GM12865 (cell line): ENCODE measurements at regions not wholly inside any gene's neighbourhood (a gene's known extent, or its start where the extent isn't known, plus 50 kb on each side); places are given as distances from the start of the nearest gene placed in this dataset.

Experiments used
- DNase-seq: peaks from one replicate; pipeline ENCODE4 v3.0.0; 2010; ENCODE audit warnings: low read depth
- H3K4me3 ChIP-seq: 2 replicates; pipeline ENCODE4 v1.5.1; 2011; ENCODE audit warnings: mild to moderate bottlenecking, low read depth, low read length, control low read depth
- TF ChIP-seq, protein P1 (sequence below): IDR thresholded peaks from 2 replicates; pipeline ENCODE4 v1.5.1; 2011; ENCODE audit warnings: low read length, control low read depth, low read depth, inconsistent platforms; ENCODE audit not compliant: insufficient read depth; ENCODE audit errors: missing control alignments

DNA sequence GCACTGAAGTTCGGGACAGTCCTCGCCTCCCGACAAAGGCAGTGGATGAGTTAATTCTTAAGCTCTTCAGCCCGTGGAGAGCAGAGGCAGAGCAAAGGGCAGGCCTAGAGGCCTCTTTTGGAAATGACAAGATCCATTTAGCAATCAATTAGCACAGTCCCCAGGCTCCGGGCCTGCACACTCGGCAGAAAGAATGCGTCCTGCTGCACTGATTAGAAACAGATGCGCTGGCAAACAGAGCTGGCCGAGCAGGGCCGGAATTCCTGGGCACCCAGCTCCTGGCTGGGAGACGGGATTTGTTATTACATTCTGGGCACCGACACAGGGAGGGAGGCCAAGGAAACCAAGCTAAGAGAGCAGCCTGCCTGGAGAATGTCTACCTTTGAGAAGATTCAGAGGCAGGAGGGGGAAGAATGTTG, 162.9 kb downstream of the COPRS start:
- TF ChIP-seq, protein P1, sequence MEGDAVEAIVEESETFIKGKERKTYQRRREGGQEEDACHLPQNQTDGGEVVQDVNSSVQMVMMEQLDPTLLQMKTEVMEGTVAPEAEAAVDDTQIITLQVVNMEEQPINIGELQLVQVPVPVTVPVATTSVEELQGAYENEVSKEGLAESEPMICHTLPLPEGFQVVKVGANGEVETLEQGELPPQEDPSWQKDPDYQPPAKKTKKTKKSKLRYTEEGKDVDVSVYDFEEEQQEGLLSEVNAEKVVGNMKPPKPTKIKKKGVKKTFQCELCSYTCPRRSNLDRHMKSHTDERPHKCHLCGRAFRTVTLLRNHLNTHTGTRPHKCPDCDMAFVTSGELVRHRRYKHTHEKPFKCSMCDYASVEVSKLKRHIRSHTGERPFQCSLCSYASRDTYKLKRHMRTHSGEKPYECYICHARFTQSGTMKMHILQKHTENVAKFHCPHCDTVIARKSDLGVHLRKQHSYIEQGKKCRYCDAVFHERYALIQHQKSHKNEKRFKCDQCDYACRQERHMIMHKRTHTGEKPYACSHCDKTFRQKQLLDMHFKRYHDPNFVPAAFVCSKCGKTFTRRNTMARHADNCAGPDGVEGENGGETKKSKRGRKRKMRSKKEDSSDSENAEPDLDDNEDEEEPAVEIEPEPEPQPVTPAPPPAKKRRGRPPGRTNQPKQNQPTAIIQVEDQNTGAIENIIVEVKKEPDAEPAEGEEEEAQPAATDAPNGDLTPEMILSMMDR, result no peak
- DNase-seq, result no peak
- no peak overlapping the region for H3K4me3 ChIP-seq

DNA sequence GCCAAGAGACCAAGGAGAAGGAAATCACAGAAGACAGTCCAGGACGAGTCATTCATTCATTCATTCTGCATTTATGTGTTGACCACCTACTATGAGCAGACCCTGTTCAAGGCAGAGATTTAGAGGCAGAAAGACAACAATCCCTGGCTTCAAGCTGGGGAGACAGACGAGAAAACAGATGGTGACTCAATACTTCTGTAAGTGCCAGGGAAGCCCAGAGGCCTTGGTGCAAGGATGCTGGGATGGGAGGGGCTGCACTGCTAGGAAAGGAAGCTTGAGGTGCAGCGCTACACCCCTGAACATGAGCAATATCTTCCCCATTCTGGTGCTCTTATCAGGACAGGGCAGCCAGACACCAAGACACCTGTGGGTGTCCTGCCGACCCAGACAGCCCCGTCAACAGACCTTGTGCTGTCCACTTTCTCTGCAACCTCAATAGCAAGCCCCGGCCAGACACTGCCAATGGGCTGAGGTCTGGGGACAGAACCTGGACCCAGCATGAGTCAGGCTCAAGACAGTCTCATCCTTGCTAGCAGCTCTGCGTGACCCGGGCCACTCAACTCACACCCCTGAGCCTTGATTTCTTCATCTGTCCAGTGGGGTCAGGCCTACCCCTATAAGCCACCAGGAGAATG, 163.5 kb downstream of the COPRS start:
- TF ChIP-seq, protein P1, result no peak
- DNase-seq, result no peak
- no peak overlapping the region for H3K4me3 ChIP-seq

DNA sequence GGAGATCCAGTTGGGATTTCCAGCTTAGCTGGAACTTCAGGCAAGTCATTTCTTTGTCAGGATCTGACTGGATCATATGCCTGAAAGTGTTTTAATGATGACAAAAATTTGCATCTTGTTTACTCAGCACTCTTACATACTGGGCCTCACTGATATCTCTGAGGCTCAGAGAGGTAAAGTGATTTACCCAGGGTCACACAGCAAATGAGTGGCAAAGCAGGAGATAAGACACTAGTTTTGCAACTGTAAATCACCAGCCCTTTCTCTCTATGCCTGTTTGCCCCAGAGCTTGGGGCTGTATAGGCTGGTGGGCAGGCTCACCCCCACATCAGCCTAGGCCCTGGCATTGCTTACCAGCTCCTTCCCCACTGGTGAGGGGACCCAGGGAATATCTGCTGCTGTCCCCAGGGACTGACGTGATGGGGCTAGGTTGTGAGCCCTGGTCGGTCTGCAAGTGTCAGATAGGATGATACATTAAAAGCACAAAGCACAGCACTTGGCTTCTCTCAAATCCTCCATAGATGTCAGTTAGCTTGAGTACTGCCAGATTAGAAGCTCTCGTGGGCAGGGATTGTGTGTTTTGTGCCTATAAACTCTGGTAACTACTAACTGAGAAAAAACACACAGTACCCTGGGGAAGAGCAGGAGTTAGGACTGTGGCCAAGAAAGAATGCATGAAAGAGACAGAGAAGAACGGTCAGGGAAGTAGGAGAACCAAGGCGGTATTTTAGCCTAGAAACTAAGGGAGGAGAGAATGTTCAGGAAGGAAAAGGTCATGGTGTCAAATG, 165.4 kb downstream of the COPRS start:
- TF ChIP-seq, protein P1, result no peak
- no peak for DNase-seq

DNA sequence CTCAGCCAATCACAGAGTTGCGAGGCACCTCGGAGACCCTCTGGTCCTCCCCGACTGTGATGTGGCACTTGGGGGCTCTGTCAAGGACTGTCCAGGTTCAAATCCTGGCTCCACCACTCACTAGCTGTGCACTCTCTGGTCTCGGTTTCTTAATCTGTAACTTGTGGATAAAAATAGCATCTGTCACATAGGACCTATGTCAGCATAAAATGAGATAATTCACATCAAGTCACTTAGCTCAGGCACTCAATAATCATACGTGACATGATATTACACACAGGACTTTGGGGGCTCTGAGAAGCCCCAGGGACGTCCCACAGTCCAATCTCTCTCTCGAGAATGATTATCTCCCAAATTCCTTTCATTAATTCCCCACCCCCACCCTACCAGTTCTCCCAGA, 166.4 kb downstream of the COPRS start:
- no peak for DNase-seq
- TF ChIP-seq, protein P1, result no peak
- H3K4me3 ChIP-seq, result no peak overlapping the region

More for the DNA sequence above, 165.4 kb downstream of the COPRS start:
- H3K4me3 ChIP-seq, result no peak overlapping the region

DNA sequence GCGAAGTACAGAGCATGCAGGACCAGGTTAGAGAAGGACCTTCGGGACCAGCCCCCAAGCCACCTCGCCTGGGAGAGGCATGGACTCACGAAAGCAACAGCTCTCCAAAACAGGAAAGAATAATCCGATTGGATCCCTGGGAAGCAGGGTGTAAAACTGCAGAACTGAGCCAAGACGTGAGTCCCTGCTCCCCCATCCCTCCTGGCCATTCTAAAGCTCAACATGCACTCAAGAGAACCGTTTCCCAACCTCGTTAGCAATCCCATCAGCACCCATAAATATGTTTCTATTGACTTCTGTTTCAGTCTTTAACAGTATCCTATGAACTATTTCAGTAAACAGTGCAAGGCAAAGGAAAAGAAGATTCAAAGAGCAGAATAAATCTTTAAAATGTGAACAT, 167.0 kb downstream of the COPRS start:
- TF ChIP-seq, protein P1, result no peak
- no peak for DNase-seq
- H3K4me3 ChIP-seq, result no peak overlapping the region

DNA sequence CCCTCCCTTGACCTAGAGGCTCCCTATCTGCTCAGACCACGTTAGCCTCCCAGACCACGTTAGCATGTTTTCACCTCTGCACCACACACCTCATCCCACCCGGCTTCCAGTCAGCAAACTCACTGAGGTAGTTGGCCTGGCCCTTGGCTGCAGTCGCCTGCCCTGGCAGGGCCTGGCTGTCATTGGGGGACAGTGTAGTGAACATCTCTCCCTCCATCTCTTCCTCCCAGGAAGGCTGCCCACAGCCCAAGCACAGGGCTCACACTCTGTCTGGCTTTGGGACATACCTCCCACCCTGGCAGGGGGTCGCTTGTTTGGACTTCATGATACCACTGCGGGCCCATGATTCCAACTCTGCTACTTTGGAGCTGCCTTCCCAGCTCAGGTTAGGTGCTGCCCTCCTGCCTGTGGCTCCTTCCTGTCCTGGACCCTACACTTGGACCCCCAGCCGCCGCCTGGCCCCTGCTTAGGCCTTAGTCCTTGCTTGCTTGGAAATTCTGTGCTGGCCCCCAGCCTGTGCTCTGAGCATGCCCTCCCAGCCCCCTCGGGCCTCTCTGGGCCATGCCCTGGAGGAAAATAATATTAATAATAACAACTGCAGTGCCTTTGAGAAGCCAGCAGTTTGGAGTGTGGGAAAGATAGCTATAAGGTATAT, 167.7 kb downstream of the COPRS start:
- TF ChIP-seq, protein P1, result no peak
- DNase-seq, result no peak

DNA sequence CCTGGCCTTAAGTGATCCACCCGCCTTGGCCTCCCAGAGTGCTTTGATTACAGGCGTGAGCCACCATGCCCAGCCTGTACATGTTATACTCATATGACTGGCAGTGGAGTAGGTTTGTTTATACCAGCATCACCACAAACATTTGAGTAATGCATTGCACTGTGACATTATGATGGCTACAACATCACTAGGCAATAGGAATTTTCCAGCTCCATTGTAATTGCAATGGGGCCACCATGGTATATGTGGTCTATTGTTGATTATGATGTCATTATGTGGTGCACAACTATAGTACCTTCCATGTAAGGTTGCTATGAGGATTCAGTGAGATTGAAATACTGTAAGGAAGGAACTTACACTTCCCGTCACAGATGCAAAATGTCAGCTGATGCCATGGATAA, 168.9 kb downstream of the COPRS start:
- H3K4me3 ChIP-seq, result no peak overlapping the region
- no peak for DNase-seq
- TF ChIP-seq, protein P1, result no peak

More for the DNA sequence above, 167.7 kb downstream of the COPRS start:
- H3K4me3 ChIP-seq, result no peak overlapping the region
